ENCODE measurements at regions not wholly inside any gene's neighbourhood (a gene's known extent, or its start where the extent isn't known, plus 50 kb on each side); places are given as distances from the start of the nearest gene placed in this dataset.
A peak's percentile ranks its signal among the peaks of the same experiment; 100 is the strongest.

- no peak for DNase-seq
Observed at GRCh38 chr9:28770827-28771226, 1197.5 kb upstream of the C9orf72 start.

- peak; percentile 71 for DNase-seq
Observed at GRCh38 chr9:28774433-28775235, 1201.4 kb upstream of the C9orf72 start.

GRCh38 chr9:28779243-28779642 is 1206.0 kb upstream of the C9orf72 start:
- peak; percentile 25 for DNase-seq

- no peak for DNase-seq
Observed at GRCh38 chr9:28781481-28781880, 1208.2 kb upstream of the C9orf72 start.

- DNase-seq = no peak
Observed at GRCh38 chr9:28782630-28783029, 1209.3 kb upstream of the C9orf72 start.

- no peak for DNase-seq
Observed at GRCh38 chr9:28792716-28793115, 1219.4 kb upstream of the C9orf72 start.

- DNase-seq = no peak
Observed at GRCh38 chr9:28799876-28800275, 1226.6 kb upstream of the C9orf72 start.

GRCh38 chr9:28801144-28801799 is 1228.0 kb upstream of the C9orf72 start:
- no peak for DNase-seq

GRCh38 chr9:28805197-28805596 is 1231.9 kb upstream of the C9orf72 start:
- no peak for DNase-seq

GRCh38 chr9:28808042-28808441 is 1234.8 kb upstream of the C9orf72 start:
- DNase-seq = no peak

GRCh38 chr9:28810388-28811075 is 1237.3 kb upstream of the C9orf72 start:
- no peak for DNase-seq

- no peak for DNase-seq
Observed at GRCh38 chr9:28820741-28821140, 1247.5 kb upstream of the C9orf72 start.

- no peak for DNase-seq
Observed at GRCh38 chr9:28821240-28821639, 1248.0 kb upstream of the C9orf72 start.

- DNase-seq = no peak
Observed at GRCh38 chr9:28824432-28824963, 1251.2 kb upstream of the C9orf72 start.

- DNase-seq = no peak
Observed at GRCh38 chr9:28832168-28832770, 1259.0 kb upstream of the C9orf72 start.

- DNase-seq = no peak
Observed at GRCh38 chr9:28834156-28834555, 1260.9 kb upstream of the C9orf72 start.

- DNase-seq = no peak
Observed at GRCh38 chr9:28839778-28840430, 1266.6 kb upstream of the C9orf72 start.

- no peak for DNase-seq
Observed at GRCh38 chr9:28841775-28842174, 1268.5 kb upstream of the C9orf72 start.

GRCh38 chr9:28847331-28847730 is 1274.0 kb upstream of the C9orf72 start:
- peak; percentile 40 for DNase-seq

GRCh38 chr9:28848671-28849070 is 1275.4 kb upstream of the C9orf72 start:
- DNase-seq = no peak

- no peak for DNase-seq
Observed at GRCh38 chr9:28853477-28853876, 1280.2 kb upstream of the C9orf72 start.

GRCh38 chr9:28866951-28867350 is 1293.7 kb upstream of the C9orf72 start:
- no peak for DNase-seq

Measured in eye (tissue), 1 donor.